ENCODE measurements at regions not wholly inside any gene's neighbourhood (a gene's known extent, or its start where the extent isn't known, plus 50 kb on each side); places are given as distances from the start of the nearest gene placed in this dataset.

- DNase-seq (ENCODE audit: insufficient read length, low spot score) = no peak
- FAIRE-seq = no peak
- TF ChIP-seq POU2F2 (IDR thresholded peaks at IDR 0.05; ENCODE audit: low read depth, low read length) (no peak), SPI1 (IDR thresholded peaks at IDR 0.05; ENCODE audit: low read depth, low read length) (no peak), POLR2AphosphoS5 (IDR thresholded peaks at IDR 0.05; ENCODE audit: low read depth, low read length) (no peak), POLR2A (IDR thresholded peaks at IDR 0.05; ENCODE audit: low read depth, low read length) (no peak), PAX5 (IDR thresholded peaks at IDR 0.05; ENCODE audit: insufficient read depth, low read length, severe bottlenecking) (no peak)
Measured at GRCh38 chr22:49210606-49211005, 617.1 kb downstream of the BRD1 start.

DNA sequence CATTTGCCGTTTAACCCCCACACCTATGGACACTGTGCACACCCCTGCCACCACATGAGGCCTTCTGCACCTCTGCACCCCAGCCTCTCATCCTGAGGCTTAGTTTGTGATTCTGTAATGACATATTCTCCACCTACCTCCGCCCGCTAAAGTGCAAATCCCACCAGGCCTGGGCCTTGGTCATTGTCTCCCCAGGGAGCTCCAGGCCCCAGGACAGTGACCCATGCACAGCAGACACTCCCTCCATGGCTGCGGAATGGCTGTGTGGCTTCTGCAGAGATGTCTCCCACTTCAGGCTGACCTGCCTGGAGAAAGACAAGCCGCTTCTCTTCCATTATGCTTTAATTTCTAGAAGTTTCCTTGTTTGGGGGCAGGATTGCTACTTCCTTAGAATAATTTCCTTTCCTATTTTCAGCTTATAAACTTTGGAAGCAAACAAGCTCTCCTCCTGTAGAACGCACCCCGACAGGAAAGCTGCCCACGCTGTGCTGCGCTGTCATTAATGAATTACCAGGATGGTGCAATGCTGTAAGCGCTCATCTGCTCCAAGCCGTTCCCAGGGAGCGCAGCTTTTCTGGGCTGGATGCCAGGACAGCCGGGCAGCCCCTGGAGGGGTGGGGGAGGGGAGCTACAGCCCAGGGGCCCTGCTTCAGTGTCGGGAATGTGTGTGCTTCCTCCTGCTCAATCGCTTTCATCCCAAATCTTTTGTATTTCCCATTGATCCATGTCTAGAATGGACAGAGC lies 618.0 kb downstream of the BRD1 start:
- FAIRE-seq (no peak), DNase-seq (ENCODE audit: insufficient read length, low spot score) (no peak)
- TF ChIP-seq POLR2AphosphoS5 (IDR thresholded peaks at IDR 0.05; ENCODE audit: low read depth, low read length) = no peak
- TF ChIP-seq PAX5 (IDR thresholded peaks at IDR 0.05; ENCODE audit: insufficient read depth, low read length, severe bottlenecking) = no peak
- TF ChIP-seq TAF1 (IDR thresholded peaks at IDR 0.05; ENCODE audit: low read depth, low read length) = no peak
- no peak for TF ChIP-seq POU2F2 (IDR thresholded peaks at IDR 0.05; ENCODE audit: low read depth, low read length)
- no peak for TF ChIP-seq SPI1 (IDR thresholded peaks at IDR 0.05; ENCODE audit: low read depth, low read length)
- no peak for TF ChIP-seq POLR2A (IDR thresholded peaks at IDR 0.05; ENCODE audit: low read depth, low read length)

- FAIRE-seq (no peak), DNase-seq (ENCODE audit: insufficient read length, low spot score) (no peak)
- TF ChIP-seq POLR2AphosphoS5 (IDR thresholded peaks at IDR 0.05; ENCODE audit: low read depth, low read length) (no peak), TAF1 (IDR thresholded peaks at IDR 0.05; ENCODE audit: low read depth, low read length) (no peak), PAX5 (IDR thresholded peaks at IDR 0.05; ENCODE audit: insufficient read depth, low read length, severe bottlenecking) (no peak), POU2F2 (IDR thresholded peaks at IDR 0.05; ENCODE audit: low read depth, low read length) (no peak), SPI1 (IDR thresholded peaks at IDR 0.05; ENCODE audit: low read depth, low read length) (no peak), POLR2A (IDR thresholded peaks at IDR 0.05; ENCODE audit: low read depth, low read length) (no peak)
Measured at GRCh38 chr22:49208768-49209252, 618.9 kb downstream of the BRD1 start.

- no peak for FAIRE-seq
- TF ChIP-seq PAX5 (IDR thresholded peaks at IDR 0.05; ENCODE audit: insufficient read depth, low read length, severe bottlenecking) = no peak
- no peak for TF ChIP-seq POU2F2 (IDR thresholded peaks at IDR 0.05; ENCODE audit: low read depth, low read length)
- TF ChIP-seq POLR2A (IDR thresholded peaks at IDR 0.05; ENCODE audit: low read depth, low read length) = no peak
- no peak for TF ChIP-seq TAF1 (IDR thresholded peaks at IDR 0.05; ENCODE audit: low read depth, low read length)
- TF ChIP-seq POLR2AphosphoS5 (IDR thresholded peaks at IDR 0.05; ENCODE audit: low read depth, low read length) = no peak
Measured at GRCh38 chr22:49208004-49208402, 619.7 kb downstream of the BRD1 start.

DNA sequence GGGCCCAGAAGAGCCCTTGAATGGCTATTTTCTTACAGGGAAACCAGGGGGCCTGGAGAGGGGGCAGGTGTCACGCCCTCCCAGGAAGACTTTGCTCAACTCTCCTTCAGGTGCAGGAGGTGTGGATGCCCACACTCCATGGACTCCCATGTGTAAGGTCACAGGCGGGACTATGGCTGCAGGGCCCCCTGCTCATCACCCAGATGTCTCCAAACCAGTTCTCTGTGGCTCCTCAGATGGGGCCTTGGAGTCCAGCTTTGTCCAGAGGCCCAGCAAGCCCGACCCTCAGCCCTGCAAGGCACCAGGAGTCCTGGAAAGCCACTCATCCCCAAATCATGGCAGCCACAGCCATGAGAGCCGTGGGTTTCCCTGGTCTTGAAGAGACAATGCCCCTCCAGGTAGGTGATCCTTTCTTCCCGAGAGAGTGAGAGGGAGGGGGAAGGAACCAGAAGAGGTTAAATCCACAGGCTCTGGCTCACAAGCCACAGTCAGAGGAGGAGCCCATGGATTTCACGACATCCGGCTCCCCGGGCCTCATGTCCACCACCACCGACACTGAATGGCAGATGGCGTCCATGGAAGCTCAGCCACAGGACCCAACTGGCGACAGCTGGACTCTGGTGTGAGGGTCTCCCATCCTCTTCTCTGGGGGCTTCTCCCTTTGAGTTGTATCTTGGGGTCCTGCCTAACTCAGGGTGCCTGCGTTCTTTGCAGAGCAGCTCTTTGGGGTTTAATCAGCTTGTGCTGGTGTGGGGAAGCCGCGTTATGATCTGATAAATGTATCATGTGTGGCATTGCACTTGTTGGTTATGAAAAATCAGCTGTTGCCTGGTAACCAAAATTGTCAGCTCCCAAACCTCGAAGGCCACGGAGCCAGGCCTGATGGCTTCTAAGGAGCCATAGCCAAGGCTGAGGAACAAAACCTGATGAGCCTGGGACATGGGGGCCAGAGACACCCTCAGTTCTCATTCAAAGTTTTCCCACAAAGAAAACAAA lies 620.4 kb downstream of the BRD1 start:
- DNase-seq (ENCODE audit: insufficient read length, low spot score) (no peak), FAIRE-seq (no peak)
- TF ChIP-seq PAX5 (IDR thresholded peaks at IDR 0.05; ENCODE audit: insufficient read depth, low read length, severe bottlenecking) = no peak
- no peak for TF ChIP-seq POLR2AphosphoS5 (IDR thresholded peaks at IDR 0.05; ENCODE audit: low read depth, low read length)
- TF ChIP-seq POLR2A (IDR thresholded peaks at IDR 0.05; ENCODE audit: low read depth, low read length) = no peak
- no peak for TF ChIP-seq POU2F2 (IDR thresholded peaks at IDR 0.05; ENCODE audit: low read depth, low read length)
- no peak for TF ChIP-seq SPI1 (IDR thresholded peaks at IDR 0.05; ENCODE audit: low read depth, low read length)
- no peak for TF ChIP-seq TAF1 (IDR thresholded peaks at IDR 0.05; ENCODE audit: low read depth, low read length)

More at GRCh38 chr22:49208004-49208402, 619.7 kb downstream of the BRD1 start:
- DNase-seq (ENCODE audit: insufficient read length, low spot score) = no peak

DNA sequence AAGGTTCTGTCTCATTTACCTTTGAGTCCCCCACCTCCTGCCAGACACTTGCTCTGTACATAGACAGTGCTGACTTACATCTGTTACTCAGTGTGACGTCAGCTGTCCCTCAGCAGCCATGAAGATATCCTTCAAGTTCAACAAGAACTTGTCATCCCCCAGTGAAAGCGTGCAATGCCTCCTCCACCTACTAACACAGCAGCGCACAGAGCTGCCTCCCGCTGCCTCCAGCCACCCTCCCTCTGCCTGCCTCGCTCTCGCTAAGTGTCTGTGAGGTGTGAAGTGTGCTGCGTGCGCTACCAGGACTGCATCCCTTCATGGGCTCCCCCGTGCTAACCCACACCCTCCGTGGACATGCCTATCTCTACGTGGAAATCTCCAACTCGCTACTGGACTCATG lies 621.4 kb downstream of the BRD1 start:
- no peak for FAIRE-seq
- TF ChIP-seq POLR2A (IDR thresholded peaks at IDR 0.05; ENCODE audit: low read depth, low read length) (no peak), POLR2AphosphoS5 (IDR thresholded peaks at IDR 0.05; ENCODE audit: low read depth, low read length) (no peak), PAX5 (IDR thresholded peaks at IDR 0.05; ENCODE audit: insufficient read depth, low read length, severe bottlenecking) (no peak), TAF1 (IDR thresholded peaks at IDR 0.05; ENCODE audit: low read depth, low read length) (no peak), POU2F2 (IDR thresholded peaks at IDR 0.05; ENCODE audit: low read depth, low read length) (no peak), SPI1 (IDR thresholded peaks at IDR 0.05; ENCODE audit: low read depth, low read length) (no peak)

GRCh38 chr22:49205483-49205800 lies 622.2 kb downstream of the BRD1 start:
- no peak for FAIRE-seq
- TF ChIP-seq PAX5 (IDR thresholded peaks at IDR 0.05; ENCODE audit: insufficient read depth, low read length, severe bottlenecking) (no peak), TAF1 (IDR thresholded peaks at IDR 0.05; ENCODE audit: low read depth, low read length) (no peak), POU2F2 (IDR thresholded peaks at IDR 0.05; ENCODE audit: low read depth, low read length) (no peak), POLR2A (IDR thresholded peaks at IDR 0.05; ENCODE audit: low read depth, low read length) (no peak), POLR2AphosphoS5 (IDR thresholded peaks at IDR 0.05; ENCODE audit: low read depth, low read length) (no peak), SPI1 (IDR thresholded peaks at IDR 0.05; ENCODE audit: low read depth, low read length) (no peak)
- no peak for DNase-seq (ENCODE audit: insufficient read length, low spot score)

More for the DNA sequence above, 621.4 kb downstream of the BRD1 start:
- DNase-seq (ENCODE audit: insufficient read length, low spot score) = no peak

DNA sequence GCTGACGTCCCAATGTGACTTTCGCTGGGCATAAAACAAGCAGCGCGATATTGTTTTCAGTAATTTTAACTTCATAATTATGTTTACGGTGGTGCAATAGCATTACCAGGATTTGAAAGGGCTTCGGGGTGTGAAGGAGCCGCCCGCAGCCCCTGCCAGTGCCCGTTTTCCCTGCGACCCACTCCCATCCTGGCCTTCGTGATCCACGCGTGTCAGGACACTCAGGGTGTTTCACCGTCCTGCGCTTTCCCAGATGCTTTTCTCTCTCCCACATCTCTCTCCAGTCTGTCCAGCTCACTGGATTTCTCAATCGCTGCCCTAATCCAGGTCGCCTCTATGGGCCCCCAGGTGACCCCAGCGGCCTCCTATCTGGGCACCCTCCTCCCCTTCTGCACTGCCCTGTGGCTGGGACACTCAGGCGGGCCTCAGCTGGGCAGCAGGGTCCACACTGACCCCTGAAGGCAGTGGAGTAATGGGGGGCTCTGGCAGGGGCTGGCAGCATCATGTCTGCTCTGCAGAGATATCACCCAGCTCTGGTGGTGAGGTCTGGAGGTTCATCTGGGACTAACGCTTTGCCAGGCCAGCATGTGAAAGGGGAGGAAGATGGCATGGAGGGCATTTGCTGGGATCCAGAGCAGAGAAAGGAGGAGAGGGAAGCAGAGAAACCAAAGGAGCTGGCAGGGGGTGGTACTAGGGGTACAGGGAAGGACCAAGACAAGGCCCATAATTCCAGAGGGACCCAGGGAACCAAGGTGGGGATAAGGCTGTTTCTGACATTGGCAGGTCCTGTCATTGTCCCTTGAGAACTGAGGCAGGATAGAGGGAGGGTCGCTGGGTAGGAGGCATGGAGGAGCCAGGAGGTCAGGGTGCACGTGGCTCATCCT lies 622.8 kb downstream of the BRD1 start:
- no peak for FAIRE-seq
- no peak for TF ChIP-seq POU2F2 (IDR thresholded peaks at IDR 0.05; ENCODE audit: low read depth, low read length)
- TF ChIP-seq POLR2AphosphoS5 (IDR thresholded peaks at IDR 0.05; ENCODE audit: low read depth, low read length) = no peak
- TF ChIP-seq SPI1 (IDR thresholded peaks at IDR 0.05; ENCODE audit: low read depth, low read length) = no peak
- TF ChIP-seq PAX5 (IDR thresholded peaks at IDR 0.05; ENCODE audit: insufficient read depth, low read length, severe bottlenecking) = no peak
- TF ChIP-seq TAF1 (IDR thresholded peaks at IDR 0.05; ENCODE audit: low read depth, low read length) = no peak
- no peak for TF ChIP-seq POLR2A (IDR thresholded peaks at IDR 0.05; ENCODE audit: low read depth, low read length)
- DNase-seq (ENCODE audit: insufficient read length, low spot score) = no peak

Measured in GM12891 (cell line).